H1 (cell line): ENCODE measurements at regions not wholly inside any gene's neighbourhood (a gene's known extent, or its start where the extent isn't known, plus 50 kb on each side); places are given as distances from the start of the nearest gene placed in this dataset.
A peak's percentile ranks its signal among the peaks of the same experiment; 100 is the strongest.

Source experiments
- CTCF ChIA-PET: fragments of 300-600 bp; sonication (Branson Sonifier 250); formaldehyde crosslinking; loops from one replicate; lab custom pipeline; 2021; ENCODE audit not compliant: partially characterized antibody; lab: Charles Lee
- POLR2A ChIA-PET: fragments of 300-600 bp; sonication (Branson Sonifier 250); formaldehyde crosslinking; loops from one replicate; lab custom pipeline; 2021; ENCODE audit warnings: inconsistent platforms; ENCODE audit not compliant: partially characterized antibody; lab: Charles Lee
- DNase-seq, 2 experiments: peaks; one replicate each; pipeline versions ENCODE4 v3.0.0 to v3.0.0-alpha.2; 2010 to 2022; ENCODE audit warnings: low spot score in 2 of 2, low read depth in 1 of 2, mixed read lengths in 1 of 2
- FAIRE-seq: peaks from 2 replicates; lab custom pipeline; 2011; peaks lifted over from hg19 to GRCh38; lab: Jason Lieb, UNC
- H2AFZ ChIP-seq: 2 replicates; pipeline ENCODE4 v1.8.1; 2012; ENCODE audit warnings: low read length, inconsistent platforms
- H2AK5ac ChIP-seq: 2 replicates; pipeline ENCODE4 v1.6.1; 2013; ENCODE audit warnings: low read depth, low read length
- H2BK120ac ChIP-seq: replicated peaks from 2 replicates; pipeline ENCODE3; 2013; ENCODE audit warnings: low read depth, low read length, inconsistent platforms
- H2BK12ac ChIP-seq: 2 replicates; pipeline ENCODE4 v1.6.1; 2013; ENCODE audit warnings: low read depth, low read length
- H2BK15ac ChIP-seq: 2 replicates; pipeline ENCODE4 v1.6.1; 2013; ENCODE audit warnings: low read length
- H2BK20ac ChIP-seq: 2 replicates; pipeline ENCODE4 v1.6.1; 2013; ENCODE audit warnings: low read length
- H2BK5ac ChIP-seq: 2 replicates; pipeline ENCODE4 v1.6.1; 2013; ENCODE audit warnings: low read depth, low read length
- H3K14ac ChIP-seq: 2 replicates; pipeline ENCODE4 v1.6.1; 2013; ENCODE audit warnings: inconsistent platforms; ENCODE audit not compliant: insufficient read length
- H3K18ac ChIP-seq: 2 replicates; pipeline ENCODE4 v1.6.1; 2013; ENCODE audit warnings: low read length; ENCODE audit errors: extremely low read depth
- H3K23ac ChIP-seq: 2 replicates; pipeline ENCODE4 v1.6.1; 2013; ENCODE audit warnings: inconsistent platforms; ENCODE audit not compliant: insufficient read length
- H3K23me2 ChIP-seq: 2 replicates; pipeline ENCODE4 v1.6.1; 2013; ENCODE audit warnings: low read depth, low read length
- H3K27ac ChIP-seq: 2 replicates; pipeline ENCODE4 v1.6.1; 2011; ENCODE audit warnings: low read depth, low read length, inconsistent platforms
- H3K27me3 ChIP-seq, 4 experiments: replicated peaks in 1 of 4; 1 replicate in 1 of 4; 2 replicates in 3 of 4; pipeline versions ENCODE4 v1.6.1 to v1.8.1; 2011 to 2013; ENCODE audit warnings: low read length in 3 of 4, mild to moderate bottlenecking in 3 of 4, inconsistent platforms in 2 of 4, mixed read lengths in 2 of 4, moderate library complexity in 1 of 4; ENCODE audit not compliant: control insufficient read depth in 3 of 4, insufficient read depth in 3 of 4; ENCODE audit errors: extremely low read depth in 1 of 4
- H3K36me3 ChIP-seq, 4 experiments: 2 replicates each; pipeline versions ENCODE4 v1.6.1 to v1.8.1; 2011 to 2013; ENCODE audit warnings: mild to moderate bottlenecking in 4 of 4, low read length in 3 of 4, moderate library complexity in 2 of 4, control low read depth in 1 of 4, inconsistent platforms in 1 of 4; ENCODE audit not compliant: insufficient read depth in 4 of 4, control insufficient read depth in 2 of 4
- H3K4ac ChIP-seq: replicated peaks from 2 replicates; pipeline ENCODE3; 2013; ENCODE audit warnings: low read length, low read depth, mixed read lengths, inconsistent platforms; ENCODE audit not compliant: insufficient read length
- H3K4me1 ChIP-seq, 4 experiments: replicated peaks in 1 of 4; 1 replicate in 1 of 4; 2 replicates in 3 of 4; pipeline versions ENCODE4 v1.6.1 to v1.8.1; 2011 to 2013; ENCODE audit warnings: low read length in 3 of 4, inconsistent platforms in 2 of 4, mixed read lengths in 1 of 4; ENCODE audit not compliant: insufficient read depth in 4 of 4, control insufficient read depth in 3 of 4
- H3K4me2 ChIP-seq, 2 experiments: 2 replicates each; pipeline versions ENCODE4 v1.6.1 to v1.8.1; 2011 to 2013; ENCODE audit warnings: low read depth in 2 of 2, low read length in 2 of 2, control low read depth in 1 of 2, inconsistent platforms in 1 of 2, mild to moderate bottlenecking in 1 of 2; ENCODE audit not compliant: insufficient read depth in 1 of 2
- H3K4me3 ChIP-seq, 4 experiments: fragments of 200-600, 300-600 bp in 1 of 4; sonication (generic), shearing (Covaris generic), sonication (Bioruptor Twin) in 1 of 4; 2 replicates each; pipeline versions ENCODE4 v1.5.1 to v1.8.1; 2011 to 2016; ENCODE audit warnings: low read length in 4 of 4, low read depth in 3 of 4, control low read depth in 2 of 4, inconsistent platforms in 2 of 4, mild to moderate bottlenecking in 2 of 4, mixed read lengths in 1 of 4, moderate library complexity in 1 of 4; ENCODE audit not compliant: insufficient read depth in 2 of 4; ENCODE audit errors: extremely low read depth in 1 of 4
- H3K56ac ChIP-seq: replicated peaks from 2 replicates; pipeline ENCODE3; 2013; ENCODE audit warnings: low read depth, mild to moderate bottlenecking, mixed read lengths, low read length, inconsistent platforms; ENCODE audit not compliant: insufficient read length
- H3K79me1 ChIP-seq: 2 replicates; pipeline ENCODE4 v1.6.1; 2013; ENCODE audit warnings: low read depth, low read length, control low read depth
- H3K79me2 ChIP-seq, 2 experiments: 2 replicates each; pipeline versions ENCODE4 v1.6.1 to v1.8.1; 2012 to 2013; ENCODE audit warnings: low read length in 2 of 2, mild to moderate bottlenecking in 2 of 2, inconsistent platforms in 1 of 2; ENCODE audit not compliant: insufficient read depth in 2 of 2, control insufficient read depth in 1 of 2
- H3K9ac ChIP-seq, 4 experiments: replicated peaks in 1 of 4; 1 replicate in 1 of 4; 2 replicates in 3 of 4; pipeline versions ENCODE4 v1.6.1 to v1.8.1; 2011 to 2013; ENCODE audit warnings: low read depth in 3 of 4, low read length in 3 of 4, control low read depth in 2 of 4, mild to moderate bottlenecking in 2 of 4, moderate library complexity in 2 of 4, inconsistent platforms in 1 of 4; ENCODE audit errors: extremely low read depth in 1 of 4
- H3K9me3 ChIP-seq, 2 experiments: 2 replicates each; pipeline versions ENCODE4 v1.6.1 to v1.8.1; 2012 to 2013; ENCODE audit warnings: mild to moderate bottlenecking in 2 of 2, moderate library complexity in 2 of 2, control low read depth in 1 of 2, inconsistent platforms in 1 of 2, low read depth in 1 of 2, low read length in 1 of 2, mixed read lengths in 1 of 2; ENCODE audit not compliant: insufficient read depth in 2 of 2
- H4K20me1 ChIP-seq, 2 experiments: replicated peaks in 1 of 2; 2 replicates each; pipeline versions ENCODE3 to v1.8.1; 2011 to 2013; ENCODE audit warnings: inconsistent platforms in 2 of 2, low read length in 2 of 2, mild to moderate bottlenecking in 1 of 2; ENCODE audit not compliant: insufficient read depth in 2 of 2, control insufficient read depth in 1 of 2
- H4K5ac ChIP-seq: 2 replicates; pipeline ENCODE4 v1.6.1; 2013; ENCODE audit warnings: low read length, low read depth, mixed read lengths, inconsistent platforms; ENCODE audit not compliant: insufficient read length
- H4K8ac ChIP-seq: 2 replicates; pipeline ENCODE4 v1.8.0; 2013; ENCODE audit warnings: mild to moderate bottlenecking, moderate library complexity, low read length, inconsistent platforms; ENCODE audit not compliant: insufficient read depth; ENCODE audit errors: extremely low read depth
- H4K91ac ChIP-seq: replicated peaks from 2 replicates; pipeline ENCODE3; 2013; ENCODE audit warnings: low read length, mixed read lengths, inconsistent platforms; ENCODE audit not compliant: insufficient read length
- BACH1 ChIP-seq: IDR thresholded peaks from 2 replicates; pipeline ENCODE4 v1.6.1; 2012; ENCODE audit warnings: low read length, improper control_type of control experiment
- EP300 ChIP-seq, 2 experiments: IDR thresholded peaks; 1 replicate in 1 of 2; 2 replicates in 1 of 2; pipeline ENCODE4 v1.6.1; 2011 to 2012; ENCODE audit warnings: low read depth in 2 of 2, low read length in 2 of 2, mild to moderate bottlenecking in 2 of 2, borderline replicate concordance in 1 of 2, inconsistent platforms in 1 of 2, moderate library complexity in 1 of 2
- FOSL1 ChIP-seq: IDR thresholded peaks from 2 replicates; pipeline ENCODE4 v1.6.1; 2011; ENCODE audit warnings: mild to moderate bottlenecking, low read depth, low read length, moderate library complexity; ENCODE audit not compliant: insufficient read depth
- JUN ChIP-seq: IDR thresholded peaks from 2 replicates; pipeline ENCODE4 v1.6.1; 2011; ENCODE audit warnings: low read depth, mild to moderate bottlenecking, improper control_type of control experiment, low read length
- KDM1A ChIP-seq: fragments of 200-600, 300-600 bp; sonication (generic); IDR thresholded peaks from 2 replicates; pipeline ENCODE4 v1.7.1; 2016; ENCODE audit warnings: mild to moderate bottlenecking, low read length, borderline replicate concordance
- KDM4A ChIP-seq: IDR thresholded peaks from one replicate; pipeline ENCODE4 v1.7.1; 2012; ENCODE audit warnings: low read depth, mild to moderate bottlenecking, moderate library complexity, low read length, inconsistent platforms; ENCODE audit not compliant: severe bottlenecking
- NRF1 ChIP-seq: IDR thresholded peaks from 2 replicates; pipeline ENCODE4 v1.6.1; 2011; ENCODE audit warnings: mild to moderate bottlenecking, low read depth, low read length, improper control_type of control experiment
- RAD21 ChIP-seq, 2 experiments: IDR thresholded peaks in 1 of 2; conservative IDR thresholded peaks in 1 of 2; 2 replicates each; pipeline ENCODE4 v1.6.1; 2011; ENCODE audit warnings: low read depth in 2 of 2, low read length in 2 of 2, improper control_type of control experiment in 1 of 2, inconsistent platforms in 1 of 2, mild to moderate bottlenecking in 1 of 2, moderate library complexity in 1 of 2
- TBP ChIP-seq: IDR thresholded peaks from 2 replicates; pipeline ENCODE4 v1.6.1; 2011; ENCODE audit warnings: low read depth, low read length, improper control_type of control experiment
- WGBS, 2 experiments: shearing (Covaris generic) in 1 of 2; methylation state at CpG; one replicate each; pipeline versions ENCODE4 v1.1.6 to v1.1.7; 2013 to 2015; ENCODE audit warnings: low lambda C conversion rate in 2 of 2, mixed read lengths in 2 of 2, inconsistent platforms in 1 of 2, low coverage in 1 of 2, missing lambda C conversion rate in 1 of 2; ENCODE audit not compliant: insufficient replicate concordance in 2 of 2, insufficient coverage in 1 of 2, insufficient read length in 1 of 2; ENCODE audit errors: extremely low coverage in 1 of 2, missing lambda C conversion rate in 1 of 2; 5-methylcytosine and 5-hydroxymethylcytosine counted together
- TF ChIP-seq, protein P1 (sequence below), 3 experiments: IDR thresholded peaks; 1 replicate in 2 of 3; 2 replicates in 1 of 3; pipeline versions ENCODE4 v1.5.1 to v1.6.1; 2011; ENCODE audit warnings: low read length in 3 of 3, mild to moderate bottlenecking in 3 of 3, inconsistent platforms in 2 of 3, low read depth in 1 of 3, moderate library complexity in 1 of 3; ENCODE audit not compliant: insufficient read depth in 1 of 3; ENCODE audit errors: control extremely low read depth in 1 of 3

DNA sequence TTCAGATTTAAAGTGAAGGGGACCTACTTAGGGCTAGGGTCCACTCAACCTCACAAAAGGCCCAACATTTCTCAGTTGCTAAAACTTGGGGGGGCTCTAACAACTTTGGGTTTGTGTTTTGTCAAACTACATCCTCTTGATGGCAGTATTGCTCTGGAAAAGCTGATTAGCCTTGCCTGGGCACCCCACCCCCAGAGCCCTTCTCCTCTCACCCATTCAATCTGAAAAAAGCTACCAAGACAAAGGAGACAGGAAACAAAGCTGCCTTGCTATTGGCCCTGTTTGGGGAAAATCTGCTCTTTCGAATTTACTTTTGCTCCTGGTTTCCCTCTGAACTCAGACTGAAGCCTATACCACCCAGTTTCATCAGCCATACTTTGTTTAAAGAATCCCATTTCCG lies 195.2 kb upstream of the STK26 start:
- Histone ChIP-seq H3K23me2 (peaks cover 7% of the 10 kb centered on the region; the same call in 1 of the 2 replicates), H3K14ac (no peak overlapping the region), H3K79me1 (no peaks in the 10 kb centered on the region), H3K4me3 (peak overlapping the region; percentile 35 to 99 (median 84)), H3K27ac (no peak overlapping the region; the same call in none of the 2 replicates), H3K56ac (no peak overlapping the region), H3K23ac (no peak overlapping the region), H3K36me3 (peaks cover 0 to 47% (median 10%) of the 10 kb centered on the region in 4 experiments; a peak in 4 of 8 replicates), H3K79me2 (peaks cover 21 to 75% of the 10 kb centered on the region in 2 experiments), H4K91ac (no peak overlapping the region), H2AK5ac (no peak overlapping the region), H2AFZ (no peak overlapping the region), H3K4ac (no peak overlapping the region), H3K4me1 (peaks cover 0 to 17% (median 8%) of the 10 kb centered on the region in 4 experiments; a peak in 4 of 7 replicates), H3K9ac (peak overlapping the region; percentile 14 to 88 (median 72); a peak in 6 of 7 replicates), H2BK15ac (no peak overlapping the region), H3K27me3 (no peaks in the 10 kb centered on the region), H4K5ac (no peak overlapping the region), H2BK20ac (no peak overlapping the region), H4K20me1 (peaks cover 3 to 8% of the 10 kb centered on the region in 2 experiments), H2BK12ac (no peak overlapping the region), H3K4me2 (peak overlapping the region; percentile 72 to 92), H3K9me3 (no peaks in the 10 kb centered on the region), H2BK120ac (no peak overlapping the region), H4K8ac (no peak overlapping the region), H3K18ac (no peak overlapping the region; the same call in 1 of the 2 replicates), H2BK5ac (0 out of 2 replicates have a peak overlapping the region, but pooled peaks have one; percentile 44)
- DNase-seq, result no peak
- WGBS, 2 experiments, result 5% methylated on average over 2 of the region's 2 CpGs; no CpG with 5 or more reads in 1 of the 2 experiments
- CTCF ChIA-PET, result interaction anchor here (1.1 to 1.8 kb wide), 4 partner anchors 14 to 787 kb away, joined by 3 to 6 read pairs (median 4); partner anchors contain the start of gene RAP2C
- peak; percentile 83 for FAIRE-seq
- POLR2A ChIA-PET, result interaction anchor here (0.7 to 1.2 kb wide), 8 partner anchors 11 to 392 kb away, joined by 3 to 5 read pairs (median 3); partner anchors contain the start of gene RAP2C
- TF ChIP-seq KDM1A (no peak), EP300 (IDR thresholded peaks at IDR 0.05; ENCODE audit: borderline replicate concordance in 1 of 2, low read depth in 2 of 2, low read length in 2 of 2) (no peak), NRF1 (no peak), RAD21 (IDR thresholded peaks at IDR 0.05 in 1 of 2, conservative IDR thresholded peaks at IDR 0.05 in 1 of 2; ENCODE audit: low read depth in 2 of 2, low read length in 2 of 2) (peak; percentile 43 to 55), FOSL1 (no peak), KDM4A (no peak), BACH1 (no peak), JUN (no peak), TBP (peak; percentile 39; the same call in 1 of the 2 replicates)
- TF ChIP-seq, protein P1, sequence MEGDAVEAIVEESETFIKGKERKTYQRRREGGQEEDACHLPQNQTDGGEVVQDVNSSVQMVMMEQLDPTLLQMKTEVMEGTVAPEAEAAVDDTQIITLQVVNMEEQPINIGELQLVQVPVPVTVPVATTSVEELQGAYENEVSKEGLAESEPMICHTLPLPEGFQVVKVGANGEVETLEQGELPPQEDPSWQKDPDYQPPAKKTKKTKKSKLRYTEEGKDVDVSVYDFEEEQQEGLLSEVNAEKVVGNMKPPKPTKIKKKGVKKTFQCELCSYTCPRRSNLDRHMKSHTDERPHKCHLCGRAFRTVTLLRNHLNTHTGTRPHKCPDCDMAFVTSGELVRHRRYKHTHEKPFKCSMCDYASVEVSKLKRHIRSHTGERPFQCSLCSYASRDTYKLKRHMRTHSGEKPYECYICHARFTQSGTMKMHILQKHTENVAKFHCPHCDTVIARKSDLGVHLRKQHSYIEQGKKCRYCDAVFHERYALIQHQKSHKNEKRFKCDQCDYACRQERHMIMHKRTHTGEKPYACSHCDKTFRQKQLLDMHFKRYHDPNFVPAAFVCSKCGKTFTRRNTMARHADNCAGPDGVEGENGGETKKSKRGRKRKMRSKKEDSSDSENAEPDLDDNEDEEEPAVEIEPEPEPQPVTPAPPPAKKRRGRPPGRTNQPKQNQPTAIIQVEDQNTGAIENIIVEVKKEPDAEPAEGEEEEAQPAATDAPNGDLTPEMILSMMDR (IDR thresholded peaks at IDR 0.05; ENCODE audit: control extremely low read depth in 1 of 3, insufficient read depth in 1 of 3, low read depth in 1 of 3, low read length in 3 of 3), result peak in 2 of 3 experiments; percentile 34 to 39; a peak in 2 of 4 replicates
